ENCODE measurements at regions not wholly inside any gene's neighbourhood (a gene's known extent, or its start where the extent isn't known, plus 50 kb on each side); places are given as distances from the start of the nearest gene placed in this dataset.
"Not testable (repeated sequence)": the region's sequence is repeated elsewhere in the genome, so short reads cannot be mapped to it uniquely, and the experiment has no call there.

DNA sequence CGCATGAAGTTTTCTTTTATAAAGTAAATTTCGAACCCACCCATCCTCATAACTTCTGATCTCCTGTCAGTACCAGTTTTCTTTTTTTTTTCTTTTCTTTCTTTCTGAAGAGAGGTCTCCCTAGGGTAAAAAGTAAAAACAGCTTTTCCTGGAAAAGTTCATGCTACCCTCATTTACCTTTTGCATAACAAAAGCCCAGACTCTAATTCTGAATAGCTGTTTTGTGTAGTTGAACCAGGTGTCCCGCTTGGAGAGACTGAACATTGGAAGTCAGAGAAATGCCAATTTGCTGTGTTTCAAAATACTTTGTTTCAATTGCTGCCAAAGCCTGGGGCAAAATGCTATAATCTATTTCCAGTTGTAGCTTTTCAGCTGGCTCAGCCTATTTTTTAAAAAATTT is 113.7 kb upstream of the RUNX1 start:
- Histone ChIP-seq H3K9ac (ENCODE audit: low read depth, low read length, poor library complexity, severe bottlenecking) (no peak overlapping the region), H3K4me3 (ENCODE audit: low read length, poor library complexity, severe bottlenecking) (no peak overlapping the region), H3K9me2 (replicated peaks; ENCODE audit: low read depth, low read length) (no peaks in the 10 kb centered on the region), H4K20me1 (ENCODE audit: insufficient read depth, low read length, poor library complexity, severe bottlenecking) (no peaks in the 10 kb centered on the region), H3K9me3 (ENCODE audit: insufficient read depth, low read depth, low read length) (peaks cover 2% of the 10 kb centered on the region; the same call in 1 of the 2 replicates), H3K4me1 (ENCODE audit: insufficient read depth, low read length, poor library complexity, severe bottlenecking) (no peaks in the 10 kb centered on the region), H3K4me2 (ENCODE audit: low read depth, low read length, poor library complexity, severe bottlenecking) (no peak overlapping the region), H3K79me2 (ENCODE audit: insufficient read depth, low read length) (no peaks in the 10 kb centered on the region), H3K36me3 (ENCODE audit: insufficient read depth, low read length) (no peaks in the 10 kb centered on the region), H3K27me3 (ENCODE audit: insufficient read depth, low read length, poor library complexity, severe bottlenecking) (no peaks in the 10 kb centered on the region), H3F3A (ENCODE audit: low read depth) (no peaks in the 10 kb centered on the region), H2AFZ (ENCODE audit: low read length) (no peak overlapping the region)
- TF ChIP-seq EZH2phosphoT487 (IDR thresholded peaks at IDR 0.05; ENCODE audit: borderline replicate concordance) = no peak
- TF ChIP-seq, protein P1, sequence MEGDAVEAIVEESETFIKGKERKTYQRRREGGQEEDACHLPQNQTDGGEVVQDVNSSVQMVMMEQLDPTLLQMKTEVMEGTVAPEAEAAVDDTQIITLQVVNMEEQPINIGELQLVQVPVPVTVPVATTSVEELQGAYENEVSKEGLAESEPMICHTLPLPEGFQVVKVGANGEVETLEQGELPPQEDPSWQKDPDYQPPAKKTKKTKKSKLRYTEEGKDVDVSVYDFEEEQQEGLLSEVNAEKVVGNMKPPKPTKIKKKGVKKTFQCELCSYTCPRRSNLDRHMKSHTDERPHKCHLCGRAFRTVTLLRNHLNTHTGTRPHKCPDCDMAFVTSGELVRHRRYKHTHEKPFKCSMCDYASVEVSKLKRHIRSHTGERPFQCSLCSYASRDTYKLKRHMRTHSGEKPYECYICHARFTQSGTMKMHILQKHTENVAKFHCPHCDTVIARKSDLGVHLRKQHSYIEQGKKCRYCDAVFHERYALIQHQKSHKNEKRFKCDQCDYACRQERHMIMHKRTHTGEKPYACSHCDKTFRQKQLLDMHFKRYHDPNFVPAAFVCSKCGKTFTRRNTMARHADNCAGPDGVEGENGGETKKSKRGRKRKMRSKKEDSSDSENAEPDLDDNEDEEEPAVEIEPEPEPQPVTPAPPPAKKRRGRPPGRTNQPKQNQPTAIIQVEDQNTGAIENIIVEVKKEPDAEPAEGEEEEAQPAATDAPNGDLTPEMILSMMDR (conservative IDR thresholded peaks at IDR 0.05; ENCODE audit: low read length) = no peak

DNA sequence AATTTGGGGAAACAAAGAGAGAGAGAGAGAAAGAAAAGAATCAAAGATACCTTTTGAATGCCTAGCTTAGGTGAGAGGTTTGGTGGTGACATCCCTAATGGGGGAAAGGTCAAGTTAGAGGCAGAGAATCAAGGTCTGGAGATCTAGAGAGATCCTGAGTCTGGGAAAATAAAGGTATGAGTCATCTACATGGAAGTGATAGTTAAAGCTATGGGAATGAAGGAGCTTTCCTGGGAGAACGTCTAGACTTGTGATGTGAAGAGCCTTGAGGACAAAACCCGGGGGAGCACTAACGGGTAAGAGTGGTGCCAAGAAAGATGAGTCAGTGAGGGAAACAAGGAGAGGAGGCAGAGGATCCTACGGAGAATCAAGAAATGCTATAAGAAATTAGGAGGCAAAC is 110.8 kb upstream of the RUNX1 start:
- H2AFZ ChIP-seq (ENCODE audit: low read length) = no peak overlapping the region
- peaks cover 12% of the 10 kb centered on the region; the same call in 1 of the 2 replicates for H3K9me3 ChIP-seq (ENCODE audit: insufficient read depth, low read depth, low read length)
- H3K27me3 ChIP-seq (ENCODE audit: insufficient read depth, low read length, poor library complexity, severe bottlenecking) = no peaks in the 10 kb centered on the region
- H3K9me2 ChIP-seq (replicated peaks; ENCODE audit: low read depth, low read length) = no peaks in the 10 kb centered on the region
- H3K4me2 ChIP-seq (ENCODE audit: low read depth, low read length, poor library complexity, severe bottlenecking) = no peak overlapping the region
- no peak overlapping the region for H3K9ac ChIP-seq (ENCODE audit: low read depth, low read length, poor library complexity, severe bottlenecking)
- no peak overlapping the region for H3K4me3 ChIP-seq (ENCODE audit: low read length, poor library complexity, severe bottlenecking)
- TF ChIP-seq EZH2phosphoT487 (IDR thresholded peaks at IDR 0.05; ENCODE audit: borderline replicate concordance) = no peak
- TF ChIP-seq, protein P1 (conservative IDR thresholded peaks at IDR 0.05; ENCODE audit: low read length) = no peak
- no peaks in the 10 kb centered on the region for H3K79me2 ChIP-seq (ENCODE audit: insufficient read depth, low read length)
- no peaks in the 10 kb centered on the region for H4K20me1 ChIP-seq (ENCODE audit: insufficient read depth, low read length, poor library complexity, severe bottlenecking)
- no peaks in the 10 kb centered on the region for H3F3A ChIP-seq (ENCODE audit: low read depth)
- no peaks in the 10 kb centered on the region for H3K36me3 ChIP-seq (ENCODE audit: insufficient read depth, low read length)
- no peaks in the 10 kb centered on the region for H3K4me1 ChIP-seq (ENCODE audit: insufficient read depth, low read length, poor library complexity, severe bottlenecking)

DNA sequence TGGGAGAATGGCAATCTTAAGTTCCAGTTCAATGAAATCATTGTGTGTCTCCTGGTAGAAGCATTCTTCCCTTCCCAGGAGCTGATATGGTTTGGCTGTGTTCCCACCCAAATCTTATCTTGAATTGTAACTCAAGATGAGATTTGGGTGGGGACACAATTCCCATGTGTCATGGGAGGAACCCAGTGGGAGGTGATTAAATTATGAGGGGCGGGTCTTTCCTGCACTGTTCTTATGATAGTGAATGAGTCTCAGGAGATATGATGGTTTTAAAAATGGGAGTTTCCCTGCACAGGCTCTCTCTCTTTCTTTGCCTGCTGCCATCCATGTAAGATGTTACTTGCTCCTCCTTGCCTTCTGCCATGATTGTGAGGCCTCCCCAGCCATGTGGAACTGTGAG is 108.3 kb upstream of the RUNX1 start:
- H3K4me3 ChIP-seq (ENCODE audit: low read length, poor library complexity, severe bottlenecking); H3K9me2 ChIP-seq (replicated peaks; ENCODE audit: low read depth, low read length); H3K36me3 ChIP-seq (ENCODE audit: insufficient read depth, low read length); H3K27me3 ChIP-seq (ENCODE audit: insufficient read depth, low read length, poor library complexity, severe bottlenecking); H3F3A ChIP-seq (ENCODE audit: low read depth); H3K4me2 ChIP-seq (ENCODE audit: low read depth, low read length, poor library complexity, severe bottlenecking); H2AFZ ChIP-seq (ENCODE audit: low read length); H3K4me1 ChIP-seq (ENCODE audit: insufficient read depth, low read length, poor library complexity, severe bottlenecking); H3K79me2 ChIP-seq (ENCODE audit: insufficient read depth, low read length); H4K20me1 ChIP-seq (ENCODE audit: insufficient read depth, low read length, poor library complexity, severe bottlenecking); H3K9ac ChIP-seq (ENCODE audit: low read depth, low read length, poor library complexity, severe bottlenecking): not testable (repeated sequence)
- H3K9me3 ChIP-seq (ENCODE audit: insufficient read depth, low read depth, low read length) = peaks cover 12% of the 10 kb centered on the region; the same call in 1 of the 2 replicates
